Tibial nerve (tissue), 3 donors: ENCODE measurements at regions not wholly inside any gene's neighbourhood (a gene's known extent, or its start where the extent isn't known, plus 50 kb on each side); places are given as distances from the start of the nearest gene placed in this dataset.

Experiments used
- POLR2A ChIP-seq, 2 donors: fragments of 450-650 bp; IDR thresholded peaks; one replicate each; pipeline ENCODE4 v1.6.1; 2017; ENCODE audit warnings: antibody characterized with exemption in 2 of 2, mild to moderate bottlenecking in 2 of 2, moderate library complexity in 2 of 2
- TF ChIP-seq, protein P1 (sequence below), 5 experiments: fragments of 200-600 bp in 3 of 5; fragments of 450-650 bp in 2 of 5; sonication (generic) in 3 of 5; IDR thresholded peaks; one replicate each; pipeline ENCODE4 v1.5.1; 2016 to 2019; ENCODE audit warnings: antibody characterized with exemption in 5 of 5, mild to moderate bottlenecking in 3 of 5, moderate library complexity in 2 of 5

DNA sequence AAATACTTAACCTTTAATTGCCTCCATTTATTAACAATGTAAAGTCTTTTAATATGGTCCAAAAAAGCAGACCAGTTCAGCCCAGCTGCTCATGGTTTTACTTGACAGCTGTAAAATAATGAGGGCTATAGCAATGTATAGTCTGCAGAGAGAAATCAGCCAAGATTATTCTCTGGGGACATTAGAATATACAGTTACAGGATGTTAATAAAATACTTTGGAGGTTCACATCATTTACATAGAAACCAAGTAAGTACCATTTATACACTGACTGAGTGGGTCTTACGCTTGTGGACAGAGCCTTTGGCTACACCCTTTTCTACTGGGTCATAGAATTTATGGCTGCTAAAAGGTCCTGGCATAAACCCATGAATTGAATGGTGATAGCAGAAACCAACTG, 340.7 kb upstream of the CELF2 start:
- TF ChIP-seq, protein P1, sequence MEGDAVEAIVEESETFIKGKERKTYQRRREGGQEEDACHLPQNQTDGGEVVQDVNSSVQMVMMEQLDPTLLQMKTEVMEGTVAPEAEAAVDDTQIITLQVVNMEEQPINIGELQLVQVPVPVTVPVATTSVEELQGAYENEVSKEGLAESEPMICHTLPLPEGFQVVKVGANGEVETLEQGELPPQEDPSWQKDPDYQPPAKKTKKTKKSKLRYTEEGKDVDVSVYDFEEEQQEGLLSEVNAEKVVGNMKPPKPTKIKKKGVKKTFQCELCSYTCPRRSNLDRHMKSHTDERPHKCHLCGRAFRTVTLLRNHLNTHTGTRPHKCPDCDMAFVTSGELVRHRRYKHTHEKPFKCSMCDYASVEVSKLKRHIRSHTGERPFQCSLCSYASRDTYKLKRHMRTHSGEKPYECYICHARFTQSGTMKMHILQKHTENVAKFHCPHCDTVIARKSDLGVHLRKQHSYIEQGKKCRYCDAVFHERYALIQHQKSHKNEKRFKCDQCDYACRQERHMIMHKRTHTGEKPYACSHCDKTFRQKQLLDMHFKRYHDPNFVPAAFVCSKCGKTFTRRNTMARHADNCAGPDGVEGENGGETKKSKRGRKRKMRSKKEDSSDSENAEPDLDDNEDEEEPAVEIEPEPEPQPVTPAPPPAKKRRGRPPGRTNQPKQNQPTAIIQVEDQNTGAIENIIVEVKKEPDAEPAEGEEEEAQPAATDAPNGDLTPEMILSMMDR (IDR thresholded peaks at IDR 0.05), result no peak
- no peak for TF ChIP-seq POLR2A (IDR thresholded peaks at IDR 0.05)
